HG03460 (cell line): ENCODE measurements at regions not wholly inside any gene's neighbourhood (a gene's known extent, or its start where the extent isn't known, plus 50 kb on each side); places are given as distances from the start of the nearest gene placed in this dataset.

Source experiments
- ATAC-seq: cut with Tn5 transposase; IDR thresholded peaks from one replicate; pipeline ENCODE4 v1.9.1; 2021; ENCODE audit not compliant: unreplicated experiment

DNA sequence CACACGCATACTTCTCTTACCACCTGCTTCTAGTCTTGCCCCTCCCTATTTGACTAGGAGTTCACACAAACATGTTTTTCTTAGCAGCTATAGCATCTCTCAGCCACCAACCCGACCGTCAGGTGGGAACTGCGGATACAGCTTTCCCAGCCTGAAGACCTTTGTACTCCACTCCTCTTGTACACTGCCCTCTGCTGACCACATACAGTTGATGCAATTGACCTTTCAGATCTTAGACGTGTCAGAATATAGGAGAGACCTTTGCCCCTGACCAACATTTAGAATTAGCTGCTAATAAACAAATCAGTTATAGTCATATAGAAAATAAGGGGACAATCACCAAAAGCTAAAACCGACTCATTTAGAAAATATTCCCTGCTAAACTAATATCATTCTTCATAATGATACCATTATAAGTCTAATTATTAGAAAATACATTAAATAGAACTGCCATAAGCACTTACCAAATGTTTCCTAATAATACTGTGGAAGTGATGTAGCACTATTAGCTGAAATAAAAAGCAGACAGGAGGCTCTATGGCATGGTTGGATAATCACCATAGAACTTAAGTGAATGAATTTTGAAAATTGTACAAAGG, 208.4 kb downstream of the RAD51AP2 start:
- peak; percentile 94 for ATAC-seq

DNA sequence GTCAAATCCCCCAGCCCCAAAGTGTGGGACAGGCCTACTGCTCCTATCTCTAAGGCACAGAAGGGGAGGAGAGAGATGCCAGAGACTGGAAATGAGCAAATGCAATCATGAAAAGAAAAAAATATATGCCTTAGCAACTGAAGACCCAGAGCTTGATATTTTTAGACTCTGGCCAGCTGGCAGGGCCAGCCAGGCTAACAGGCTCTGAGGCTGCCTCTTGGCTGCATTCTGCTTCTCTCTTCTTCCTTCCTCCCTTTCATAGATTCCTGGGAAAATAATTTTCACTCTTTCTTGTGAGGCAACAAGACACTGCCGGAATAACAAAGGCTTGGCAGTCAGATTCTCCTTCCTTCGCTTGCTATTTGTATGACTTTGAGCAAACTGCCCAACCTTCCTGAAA, 209.1 kb downstream of the RAD51AP2 start:
- no peak for ATAC-seq

DNA sequence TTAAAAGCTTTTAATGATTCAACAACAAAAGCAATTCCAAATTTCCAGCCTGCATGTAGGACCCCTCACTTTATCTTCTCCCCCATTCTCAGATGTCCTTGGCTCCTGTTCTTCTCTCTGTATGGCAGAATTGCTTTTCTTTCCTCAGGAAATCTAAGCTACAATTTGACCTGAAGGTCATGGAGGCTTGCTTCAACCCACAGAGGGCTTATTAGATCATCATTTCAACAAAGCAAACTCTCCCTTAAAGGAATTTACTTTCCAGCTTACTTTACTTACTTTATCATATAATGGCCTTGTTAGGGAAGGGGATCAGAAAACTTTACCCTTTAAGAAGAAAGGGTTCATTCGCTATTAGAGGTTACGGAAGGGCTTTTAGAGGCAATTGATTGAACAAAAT, 211.5 kb downstream of the RAD51AP2 start:
- ATAC-seq: no peak

DNA sequence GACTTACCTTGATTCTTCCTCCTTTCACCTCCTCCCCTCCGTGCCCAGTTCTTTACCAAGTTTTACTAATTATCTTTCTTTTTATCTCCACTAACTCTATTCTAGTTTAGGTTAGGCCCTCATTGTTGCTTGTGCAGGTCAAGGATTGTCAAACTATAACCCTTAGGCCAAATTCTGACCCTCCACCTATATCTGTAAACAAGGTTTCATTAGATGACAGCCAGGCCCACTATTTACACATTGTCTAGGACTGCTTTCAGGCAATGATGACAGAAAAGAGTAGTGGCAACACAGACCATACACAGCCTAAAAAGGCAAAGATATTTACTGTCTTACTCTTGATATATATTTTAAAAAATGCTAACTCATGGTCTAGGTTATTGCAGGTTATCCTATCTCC, 212.0 kb downstream of the RAD51AP2 start:
- ATAC-seq: no peak

DNA sequence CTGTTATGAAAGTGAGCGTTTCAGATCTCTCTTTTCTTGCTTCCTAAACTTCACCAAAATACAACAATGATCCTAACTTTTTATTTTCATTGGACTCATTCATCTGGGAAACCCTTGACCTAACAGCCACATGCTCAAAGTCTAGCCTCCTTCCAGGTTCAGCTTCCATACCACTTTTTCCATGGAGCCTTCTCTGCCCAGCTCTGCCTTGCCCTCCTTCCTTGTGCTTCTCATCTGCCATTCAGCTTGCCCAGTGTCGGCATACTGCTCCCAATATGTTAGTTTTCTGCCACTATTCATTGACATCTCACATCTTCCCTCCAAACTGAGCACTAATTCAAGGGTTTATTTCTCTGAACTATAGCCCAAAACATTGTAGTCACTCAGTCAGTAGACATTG, 214.7 kb downstream of the RAD51AP2 start:
- ATAC-seq: no peak

DNA sequence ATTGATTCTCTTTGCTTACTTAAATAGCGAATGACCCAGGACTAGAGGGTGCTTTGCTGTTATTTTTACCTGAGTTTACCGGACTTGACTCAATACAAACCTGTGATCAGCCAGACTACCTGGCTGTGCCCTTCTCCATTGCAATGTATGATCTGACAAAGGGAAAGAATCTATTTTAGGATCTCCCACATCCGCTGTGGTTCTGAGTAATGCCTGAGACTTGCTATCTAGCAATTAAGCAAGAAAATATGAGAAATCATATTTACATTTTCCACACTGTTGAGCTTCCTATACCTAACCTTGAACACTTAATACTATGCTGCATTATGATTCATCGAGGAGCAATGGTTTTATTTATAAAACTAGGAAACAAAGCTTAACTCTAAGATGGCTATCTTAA, 215.2 kb downstream of the RAD51AP2 start:
- ATAC-seq: no peak

DNA sequence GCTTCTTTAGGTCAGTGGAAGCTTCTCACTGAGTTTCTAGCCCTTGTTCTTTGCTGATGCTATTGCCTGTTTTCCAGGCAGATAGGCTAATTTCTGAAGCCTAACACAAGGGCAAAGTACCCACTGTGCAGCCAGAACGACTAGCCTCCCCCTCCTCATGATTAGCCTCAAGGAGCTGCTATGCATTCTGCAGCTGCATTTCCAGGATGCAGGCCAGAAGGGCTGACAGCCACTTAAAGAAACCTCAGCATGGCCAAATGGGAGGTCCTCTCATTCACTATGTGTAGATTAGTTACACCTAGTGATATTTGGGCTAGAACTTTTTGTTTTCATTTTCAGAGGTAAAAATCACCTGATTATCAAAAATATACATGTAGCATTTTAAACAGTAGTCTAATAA, 216.0 kb downstream of the RAD51AP2 start:
- no peak for ATAC-seq

DNA sequence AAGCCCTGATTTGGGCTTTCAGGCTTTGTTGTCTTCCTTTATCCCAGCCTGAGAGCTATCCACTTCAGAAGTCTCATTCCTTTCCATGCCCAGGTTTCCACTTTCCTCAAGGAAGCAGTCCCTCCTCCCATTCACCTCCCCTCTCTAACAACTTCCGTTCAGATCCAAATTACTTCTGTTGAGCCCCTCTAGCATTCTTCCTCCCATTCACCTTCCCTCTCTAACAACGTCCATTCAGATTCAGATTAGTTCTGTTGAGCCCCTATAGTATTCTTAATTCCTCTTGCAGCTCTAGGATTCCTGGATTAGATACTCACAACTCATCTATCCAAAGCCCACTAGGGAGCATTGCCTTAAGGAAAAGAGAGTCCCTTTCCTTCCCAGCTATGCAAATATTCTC, 216.8 kb downstream of the RAD51AP2 start:
- ATAC-seq: no peak

DNA sequence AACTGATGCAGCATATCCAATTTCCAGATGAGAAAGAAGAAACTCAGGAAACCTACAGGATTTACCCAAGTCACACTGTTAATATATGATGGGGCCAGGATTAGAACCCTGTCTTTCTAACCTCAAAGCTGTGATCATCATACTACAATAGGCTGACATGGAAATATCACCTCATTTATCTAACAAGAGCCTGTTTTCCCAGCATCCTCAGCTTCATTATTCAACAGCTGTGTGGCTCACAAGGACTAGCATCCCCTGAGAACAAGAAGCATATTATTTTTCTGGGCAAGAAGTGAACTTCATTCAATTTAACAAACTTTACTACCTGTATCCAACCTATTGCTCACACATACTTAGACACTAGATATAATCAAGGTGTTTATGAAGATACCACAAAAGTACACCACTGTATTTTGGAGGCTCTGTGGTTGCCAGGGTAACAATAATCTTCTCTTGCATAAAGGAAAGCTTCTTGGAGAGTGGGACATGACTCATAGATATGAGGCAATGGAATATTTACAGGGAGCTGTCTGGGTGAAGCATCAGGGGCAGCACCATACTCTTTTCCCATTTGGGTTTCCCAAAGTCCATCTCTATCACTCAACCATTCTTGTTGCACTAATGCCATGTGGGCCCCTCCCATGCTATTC, 218.2 kb downstream of the RAD51AP2 start:
- no peak for ATAC-seq

DNA sequence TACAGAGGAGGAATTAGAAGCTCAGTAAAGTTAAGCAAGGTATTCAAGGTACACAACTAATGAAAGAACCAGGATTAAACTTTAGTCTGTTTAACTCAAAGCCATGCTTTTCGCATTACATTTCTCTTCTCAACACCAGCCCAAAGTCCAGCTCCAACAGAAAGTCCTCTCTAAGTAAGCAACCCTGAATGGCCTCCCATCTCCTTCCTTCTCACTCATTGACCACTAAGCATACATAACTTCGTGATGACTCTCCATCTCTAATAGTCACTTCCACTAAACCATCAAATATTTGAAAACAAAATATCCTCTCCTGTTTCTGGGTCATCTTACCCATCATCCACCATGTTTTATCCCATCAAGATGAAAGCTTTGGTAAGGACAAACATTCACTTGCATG, 219.8 kb downstream of the RAD51AP2 start:
- no peak for ATAC-seq

DNA sequence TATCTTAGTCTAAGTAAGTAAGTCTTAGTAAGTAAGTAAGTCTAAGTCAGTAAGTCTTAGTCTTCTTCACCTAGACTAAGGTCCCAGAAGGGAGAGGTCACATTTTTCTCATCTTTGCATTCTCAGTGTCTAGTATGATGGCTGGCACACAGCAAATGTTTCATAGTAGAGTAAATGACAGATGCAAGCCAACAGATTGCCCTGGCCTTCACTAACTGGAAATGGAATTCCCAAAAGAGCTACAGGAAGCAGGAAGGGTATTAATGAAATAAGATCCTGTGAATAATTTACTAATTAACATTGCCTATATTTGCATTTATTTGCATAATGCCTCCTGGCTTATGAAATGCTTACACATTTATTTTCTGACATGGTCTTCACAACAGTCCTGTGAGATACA, 221.6 kb downstream of the RAD51AP2 start:
- ATAC-seq: no peak

DNA sequence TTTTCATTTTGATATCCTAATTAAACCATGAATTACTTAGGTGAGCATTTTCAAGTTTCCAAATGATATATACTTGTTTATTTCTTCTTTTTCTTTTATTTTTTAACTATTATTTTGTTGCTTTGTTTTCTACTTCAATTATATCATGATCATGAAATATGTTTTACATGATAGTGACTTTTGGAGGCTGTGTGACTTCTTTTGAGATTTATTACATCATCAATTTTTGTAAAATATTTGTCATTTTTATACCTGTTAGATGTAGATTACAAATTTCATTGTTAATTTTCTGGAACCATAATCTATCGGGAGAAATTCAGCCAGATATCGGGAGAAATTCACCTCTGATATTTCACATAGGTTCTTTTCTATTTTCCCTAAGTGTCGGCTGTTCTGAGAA, 228.6 kb downstream of the RAD51AP2 start:
- no peak for ATAC-seq

DNA sequence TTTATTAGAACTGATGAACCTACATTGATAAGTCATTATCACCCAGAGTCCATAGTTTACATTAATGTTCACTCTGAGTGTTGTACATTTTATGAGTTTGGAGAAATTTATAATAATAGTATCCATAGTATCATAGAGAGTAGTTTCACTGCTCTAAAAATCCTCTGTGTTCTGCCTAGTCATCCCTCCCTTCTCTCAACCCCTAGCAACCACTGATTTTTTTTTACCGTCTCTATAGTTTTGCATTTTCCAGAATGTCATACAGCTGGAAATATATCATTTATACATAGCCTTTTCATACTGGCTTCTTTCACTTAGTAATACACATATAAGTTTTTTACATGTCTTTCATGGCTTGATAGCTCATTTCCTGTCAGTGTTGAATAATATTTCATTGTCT, 231.1 kb downstream of the RAD51AP2 start:
- ATAC-seq: no peak

DNA sequence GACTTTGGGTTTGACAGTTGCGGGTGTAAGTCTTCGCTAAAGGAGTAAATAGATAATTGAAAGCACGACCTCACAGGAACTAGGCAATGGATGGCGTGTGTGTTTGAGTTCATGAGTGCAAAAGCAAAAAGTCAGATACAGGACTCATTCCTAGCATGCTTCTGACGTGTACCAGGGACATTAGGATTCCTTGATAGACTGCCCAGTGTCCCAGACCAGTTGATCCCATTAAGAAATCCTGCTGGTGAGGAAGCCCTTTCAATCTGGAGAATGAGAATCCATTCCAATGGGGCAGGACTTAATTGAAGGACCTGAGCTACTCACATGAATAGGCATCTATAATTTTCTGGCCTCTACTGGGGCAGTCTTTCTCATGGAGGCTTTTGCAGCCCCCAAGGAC, 235.4 kb downstream of the RAD51AP2 start:
- ATAC-seq: no peak

DNA sequence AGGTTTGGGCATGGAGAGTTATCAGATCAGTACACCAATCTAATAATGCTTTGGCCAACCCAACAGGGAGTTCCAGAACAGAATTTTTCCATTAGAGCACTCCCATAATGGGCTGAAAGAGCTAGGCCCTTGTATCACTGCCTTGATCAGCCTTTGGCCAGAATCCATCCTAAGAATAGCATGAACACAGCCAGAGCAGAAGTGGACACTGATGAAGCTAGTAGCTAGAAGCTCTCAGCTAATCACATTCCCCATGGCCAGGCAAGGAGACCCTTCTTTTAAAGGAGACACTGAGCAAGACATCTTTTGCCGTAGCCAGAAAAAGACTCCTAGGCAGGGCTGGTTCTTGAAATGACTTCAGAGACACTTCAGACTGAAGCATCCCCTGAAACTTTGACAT, 236.0 kb downstream of the RAD51AP2 start:
- ATAC-seq: no peak

DNA sequence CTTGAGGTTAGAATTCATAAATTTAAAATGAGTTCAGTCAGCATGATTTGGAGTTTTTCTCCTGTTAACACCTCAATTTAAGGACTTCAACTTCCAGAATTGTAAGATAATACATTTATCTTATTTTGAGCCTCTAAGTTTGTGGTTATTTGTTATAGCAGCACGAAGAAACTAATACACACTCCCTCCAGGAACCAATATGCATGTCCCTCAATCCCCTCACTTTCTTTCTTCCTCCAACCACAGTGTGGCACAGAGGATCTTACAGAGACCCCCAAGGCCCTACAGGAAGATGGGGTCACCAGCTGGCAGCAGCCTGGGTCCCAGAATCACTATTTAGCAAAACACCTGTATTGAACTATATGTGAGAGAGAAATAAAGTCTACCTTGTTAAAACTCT, 242.0 kb downstream of the RAD51AP2 start:
- ATAC-seq: no peak

DNA sequence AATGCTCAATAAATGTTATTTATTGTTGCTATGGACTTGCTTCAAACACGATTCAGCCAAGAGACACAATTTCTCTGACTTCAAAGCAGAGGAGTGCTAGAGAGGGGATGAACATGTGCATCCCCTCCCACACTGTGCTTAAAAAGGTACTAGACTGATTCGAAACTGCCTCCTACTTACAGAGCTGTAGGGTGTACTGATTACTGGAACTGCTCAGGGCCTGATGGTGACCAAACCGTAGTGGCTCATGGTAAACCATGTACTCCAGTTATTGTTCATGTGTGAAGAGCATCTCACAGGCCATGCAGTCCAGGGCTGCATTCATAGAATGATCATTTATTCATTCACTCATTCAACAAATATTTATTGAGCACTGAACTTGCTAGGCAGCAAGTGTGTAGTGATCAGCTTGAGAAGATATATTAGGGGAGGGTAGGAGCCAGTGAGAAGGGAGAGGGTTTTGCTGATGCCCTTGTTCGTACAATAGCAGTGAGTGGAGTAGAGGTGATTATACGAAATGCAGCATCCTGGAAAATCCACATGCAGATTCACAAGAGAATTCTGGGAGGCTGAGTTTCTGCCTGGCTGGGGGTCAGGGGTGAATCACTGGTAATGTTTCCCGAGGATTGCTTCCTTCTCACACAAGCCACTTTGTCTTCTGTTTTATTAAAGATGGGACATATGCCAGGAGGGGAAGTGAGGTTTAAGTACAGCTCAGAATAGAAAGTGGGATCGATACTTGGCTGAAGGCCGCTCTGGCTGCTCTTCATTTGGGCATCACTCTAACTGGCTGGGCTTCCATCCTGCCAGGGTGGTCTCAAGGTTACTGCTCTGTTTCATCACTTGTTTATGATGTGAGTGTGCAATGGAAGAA, 245.4 kb downstream of the RAD51AP2 start:
- ATAC-seq: peak; percentile 42

DNA sequence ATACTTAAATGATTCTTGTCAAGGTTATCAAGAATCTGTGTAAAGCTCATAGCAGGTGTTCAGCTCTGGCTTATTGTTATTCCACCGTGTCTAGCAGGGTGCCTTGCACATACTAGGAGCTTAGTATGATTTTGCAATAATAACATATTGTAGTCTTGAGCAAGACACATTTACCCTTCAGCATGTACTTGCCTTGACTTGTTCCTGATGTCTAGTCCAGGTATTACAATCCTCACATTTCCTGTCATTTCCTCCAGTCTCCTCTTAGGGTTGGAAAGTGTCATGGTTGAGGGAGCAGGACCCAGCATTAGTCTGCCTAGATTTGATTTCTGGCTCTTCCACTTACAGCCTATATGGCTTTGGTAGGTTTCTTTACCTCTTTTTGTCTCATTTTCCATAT, 246.1 kb downstream of the RAD51AP2 start:
- ATAC-seq: no peak

DNA sequence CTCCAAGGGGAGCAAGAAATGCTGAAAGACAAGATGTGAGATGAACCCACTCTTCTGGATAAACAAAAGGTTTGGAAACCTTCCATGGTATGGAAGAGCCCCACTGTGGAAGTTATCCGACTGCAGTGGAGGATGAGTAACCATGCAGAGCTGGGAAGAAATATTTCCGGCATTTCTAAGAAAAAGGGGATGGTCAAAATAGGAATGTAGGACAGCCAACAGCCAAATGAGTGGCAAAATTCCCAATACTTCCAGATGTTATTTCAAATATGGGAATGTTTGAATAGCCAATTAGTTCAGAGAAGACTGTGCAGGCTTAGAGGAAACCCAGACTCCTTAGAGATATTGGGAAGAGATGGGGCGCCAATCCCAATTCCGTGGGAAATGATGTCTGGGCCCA, 246.8 kb downstream of the RAD51AP2 start:
- ATAC-seq: no peak

DNA sequence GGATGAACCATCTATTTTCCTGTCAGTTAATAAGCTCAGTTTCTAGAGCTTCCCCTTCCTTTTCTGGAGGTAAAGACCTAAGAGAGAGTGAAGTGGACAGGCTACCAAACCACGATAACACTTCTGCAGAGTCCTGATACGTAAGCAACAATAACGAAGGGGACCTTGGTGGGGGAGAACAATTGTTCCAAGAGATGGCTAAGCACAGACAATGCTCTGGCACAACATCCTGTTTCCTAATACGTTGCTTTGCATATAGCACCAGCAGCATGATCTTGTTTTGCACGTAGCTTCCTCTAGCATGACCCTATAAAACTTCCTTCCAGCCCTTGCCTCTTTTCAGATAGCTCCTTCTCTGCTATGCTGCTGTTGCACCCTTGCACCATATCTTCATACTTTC, 247.3 kb downstream of the RAD51AP2 start:
- ATAC-seq: peak; percentile 90

DNA sequence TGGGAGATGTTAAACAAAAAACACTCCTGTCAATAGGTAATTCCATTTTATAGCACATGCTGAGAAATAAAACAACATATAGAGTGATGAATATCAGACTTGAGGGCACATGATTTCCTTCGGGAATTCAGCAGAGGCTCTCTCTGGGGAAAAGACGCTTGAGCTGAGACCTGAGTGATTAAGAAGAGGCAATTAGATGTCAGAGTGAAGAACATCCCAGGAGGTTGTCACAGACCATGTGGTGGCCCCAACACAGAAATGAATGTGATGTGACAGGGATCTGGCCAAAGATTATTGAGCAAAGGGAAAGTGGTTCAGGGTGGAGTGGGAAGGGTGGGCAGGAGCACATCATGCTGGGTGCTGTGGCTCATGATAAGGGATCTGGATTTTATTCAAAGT, 254.7 kb downstream of the RAD51AP2 start:
- ATAC-seq: no peak

DNA sequence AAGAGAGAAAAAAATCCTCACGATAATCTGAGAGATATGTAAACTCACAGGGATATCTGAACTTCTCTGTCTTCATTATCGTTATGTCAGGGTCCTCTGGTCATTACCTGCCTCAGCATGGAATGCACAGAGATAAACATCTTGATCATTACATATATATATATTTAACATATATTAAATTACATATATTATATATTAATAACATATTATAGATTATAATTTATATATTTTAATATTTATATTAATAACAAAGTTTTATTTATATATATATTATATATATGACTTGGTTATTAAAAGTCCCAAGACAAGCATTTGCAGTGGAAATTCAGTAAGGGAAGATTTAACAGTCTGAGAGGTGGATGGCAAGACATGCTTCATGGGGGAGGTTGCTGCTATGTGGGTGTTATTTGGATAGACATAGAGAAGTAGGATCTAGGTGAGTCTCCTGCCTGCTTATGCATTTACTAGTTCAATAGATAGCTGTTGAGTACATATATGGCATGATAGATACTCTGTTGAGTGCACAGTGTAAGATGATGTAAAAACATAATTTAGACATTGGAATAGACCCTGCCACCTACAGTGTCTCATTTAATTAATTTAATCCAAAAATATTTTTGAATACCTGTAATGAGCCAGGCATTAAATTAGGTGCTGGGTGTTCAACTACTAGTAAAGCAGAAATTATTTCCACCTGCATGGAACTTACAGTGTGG, 255.2 kb downstream of the RAD51AP2 start:
- ATAC-seq: no peak
